SU-DHL-6 (cell line): ENCODE measurements at regions not wholly inside any gene's neighbourhood (a gene's known extent, or its start where the extent isn't known, plus 50 kb on each side); places are given as distances from the start of the nearest gene placed in this dataset.
"Not testable (repeated sequence)": the region's sequence is repeated elsewhere in the genome, so short reads cannot be mapped to it uniquely, and the experiment has no call there.

Source experiments
- H2AFZ ChIP-seq: fragments of 200-600 bp; sonication (generic); 2 replicates; pipeline ENCODE4 v1.6.1; 2014; ENCODE audit warnings: low read depth, mild to moderate bottlenecking, moderate library complexity, mixed read lengths, antibody characterized with exemption, low read length; ENCODE audit not compliant: severe bottlenecking
- H3F3A ChIP-seq: fragments of 200-600 bp; shearing (Covaris generic); 2 replicates; pipeline ENCODE4 v1.6.0; 2016; ENCODE audit warnings: antibody characterized with exemption, mild to moderate bottlenecking; ENCODE audit not compliant: insufficient read depth
- H3K27ac ChIP-seq: fragments of 200-600 bp; sonication (generic); 2 replicates; pipeline ENCODE4 v1.5.1; 2016; ENCODE audit warnings: low read depth, mild to moderate bottlenecking, low read length, moderate library complexity, mixed read lengths
- H3K27me3 ChIP-seq: fragments of 200-600 bp; sonication (generic), shearing (Covaris generic); 2 replicates; pipeline ENCODE4 v1.6.0; 2014; ENCODE audit warnings: mild to moderate bottlenecking, low read length
- H3K36me3 ChIP-seq: fragments of 200-600 bp; sonication (generic); 2 replicates; pipeline ENCODE4 v1.6.1; 2014; ENCODE audit warnings: mild to moderate bottlenecking, low read length, mixed read lengths
- H3K4me2 ChIP-seq: fragments of 300-600, 200-600 bp; shearing (Covaris generic), sonication (generic); 2 replicates; pipeline ENCODE4 v1.6.0; 2014; ENCODE audit warnings: low read length, low read depth, mild to moderate bottlenecking; ENCODE audit not compliant: poor library complexity, severe bottlenecking
- H3K4me3 ChIP-seq: fragments of 200-600 bp; sonication (generic); 2 replicates; pipeline ENCODE4 v1.5.1; 2014; ENCODE audit warnings: antibody characterized with exemption, low read length, mild to moderate bottlenecking, mixed read lengths; ENCODE audit not compliant: insufficient read depth, poor library complexity, severe bottlenecking
- H3K79me2 ChIP-seq: fragments of 200-600 bp; sonication (generic); 2 replicates; pipeline ENCODE4 v1.6.1; 2014; ENCODE audit warnings: mild to moderate bottlenecking, low read length, moderate library complexity; ENCODE audit not compliant: insufficient read depth
- H3K9ac ChIP-seq: fragments of 200-600 bp; sonication (generic); 2 replicates; pipeline ENCODE4 v1.7.0; 2014; ENCODE audit warnings: mild to moderate bottlenecking, low read length
- H3K9me2 ChIP-seq: fragments of 200-600 bp; sonication (generic); replicated peaks from 2 replicates; pipeline ENCODE4 v1.6.1; 2014; ENCODE audit warnings: low read length; ENCODE audit not compliant: insufficient read depth
- H3K9me3 ChIP-seq: fragments of 200-600 bp; sonication (generic); 2 replicates; pipeline ENCODE4 v1.6.1; 2014; ENCODE audit warnings: low read length, mixed read lengths; ENCODE audit not compliant: insufficient read depth
- H4K20me1 ChIP-seq: fragments of 200-600 bp; sonication (generic); 2 replicates; pipeline ENCODE4 v1.6.1; 2014; ENCODE audit warnings: low read depth, mild to moderate bottlenecking, antibody characterized with exemption, low read length, moderate library complexity, mixed read lengths
- TF ChIP-seq, protein P1 (sequence below): fragments of 200-600 bp; sonication (generic); IDR thresholded peaks from one replicate; pipeline ENCODE4 v1.5.1; 2017; ENCODE audit warnings: antibody characterized with exemption, mild to moderate bottlenecking, low read length, moderate library complexity; ENCODE audit not compliant: insufficient read depth, poor library complexity, severe bottlenecking

DNA sequence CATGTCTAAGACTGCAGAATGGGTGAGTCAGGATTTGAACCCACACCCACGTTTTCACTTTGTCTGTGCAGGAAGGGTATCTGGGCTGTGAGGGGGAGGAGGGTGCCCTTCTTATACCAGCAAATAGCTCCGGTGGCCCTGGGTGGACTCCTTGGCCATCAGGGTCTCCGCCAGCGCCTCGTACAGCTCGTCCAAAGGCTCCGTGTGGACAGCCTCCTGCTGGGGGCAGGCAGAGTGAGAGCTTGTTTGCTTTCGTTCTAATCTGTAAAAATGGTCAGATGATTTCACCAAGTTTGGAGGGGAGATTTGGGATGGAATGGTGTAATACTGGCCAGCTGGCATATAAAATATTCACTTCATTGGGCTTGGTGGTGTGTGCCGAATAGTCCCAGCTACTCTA, 111.7 kb upstream of the CCZ1B start:
- H3K36me3 ChIP-seq, H3K79me2 ChIP-seq, H3K4me2 ChIP-seq, H2AFZ ChIP-seq, H3K9me2 ChIP-seq, H3K4me3 ChIP-seq, H3K27ac ChIP-seq, H3K27me3 ChIP-seq, H3F3A ChIP-seq, H3K9ac ChIP-seq, H4K20me1 ChIP-seq, H3K9me3 ChIP-seq: not testable (repeated sequence)

DNA sequence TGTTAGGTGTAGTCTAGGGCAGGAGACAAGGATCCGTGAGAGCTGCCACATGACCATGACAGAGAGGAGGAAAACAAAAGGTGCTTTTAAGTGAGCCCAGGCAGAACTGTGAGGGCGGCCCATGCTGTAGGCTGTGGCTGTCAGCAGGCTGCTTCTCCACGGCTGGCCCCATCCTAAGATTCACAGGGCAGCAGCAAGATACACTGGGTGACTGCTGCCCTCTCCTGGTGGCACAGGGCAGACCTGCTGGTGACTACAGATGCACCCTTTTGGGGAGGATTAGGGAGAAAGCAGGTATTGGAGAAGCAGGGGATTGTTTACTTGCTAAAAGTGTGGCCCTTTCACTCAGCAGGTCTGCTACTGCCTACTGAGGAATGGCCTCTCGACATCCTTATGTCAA, 112.2 kb upstream of the CCZ1B start:
- H2AFZ ChIP-seq, H3K9me2 ChIP-seq, H3K4me2 ChIP-seq, H4K20me1 ChIP-seq, H3K27me3 ChIP-seq, H3K4me3 ChIP-seq, H3F3A ChIP-seq, H3K9ac ChIP-seq, H3K27ac ChIP-seq, H3K36me3 ChIP-seq, H3K79me2 ChIP-seq, H3K9me3 ChIP-seq: not testable (repeated sequence)
- TF ChIP-seq, protein P1, sequence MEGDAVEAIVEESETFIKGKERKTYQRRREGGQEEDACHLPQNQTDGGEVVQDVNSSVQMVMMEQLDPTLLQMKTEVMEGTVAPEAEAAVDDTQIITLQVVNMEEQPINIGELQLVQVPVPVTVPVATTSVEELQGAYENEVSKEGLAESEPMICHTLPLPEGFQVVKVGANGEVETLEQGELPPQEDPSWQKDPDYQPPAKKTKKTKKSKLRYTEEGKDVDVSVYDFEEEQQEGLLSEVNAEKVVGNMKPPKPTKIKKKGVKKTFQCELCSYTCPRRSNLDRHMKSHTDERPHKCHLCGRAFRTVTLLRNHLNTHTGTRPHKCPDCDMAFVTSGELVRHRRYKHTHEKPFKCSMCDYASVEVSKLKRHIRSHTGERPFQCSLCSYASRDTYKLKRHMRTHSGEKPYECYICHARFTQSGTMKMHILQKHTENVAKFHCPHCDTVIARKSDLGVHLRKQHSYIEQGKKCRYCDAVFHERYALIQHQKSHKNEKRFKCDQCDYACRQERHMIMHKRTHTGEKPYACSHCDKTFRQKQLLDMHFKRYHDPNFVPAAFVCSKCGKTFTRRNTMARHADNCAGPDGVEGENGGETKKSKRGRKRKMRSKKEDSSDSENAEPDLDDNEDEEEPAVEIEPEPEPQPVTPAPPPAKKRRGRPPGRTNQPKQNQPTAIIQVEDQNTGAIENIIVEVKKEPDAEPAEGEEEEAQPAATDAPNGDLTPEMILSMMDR: peak; percentile 29

DNA sequence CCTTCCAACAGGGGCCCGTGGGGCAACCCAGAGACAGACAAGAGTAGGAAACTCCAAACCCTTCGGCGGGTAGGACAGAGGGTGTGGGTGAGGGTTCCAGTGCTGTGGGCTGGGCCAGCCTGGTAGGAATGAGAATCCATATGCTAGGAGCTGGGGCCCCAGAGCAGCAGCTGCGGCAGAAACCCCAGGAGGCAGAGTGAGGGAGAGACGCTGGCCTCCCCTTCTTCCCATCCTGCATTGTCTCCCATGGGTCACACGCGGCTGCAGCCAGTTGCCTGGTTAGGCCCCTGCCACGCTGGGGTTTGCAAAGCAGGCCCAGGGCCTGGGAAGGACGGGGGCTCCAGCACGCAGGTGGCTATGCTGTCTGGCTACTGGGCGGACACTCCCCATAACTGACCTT, 113.1 kb upstream of the CCZ1B start:
- not testable (repeated sequence) for H3K9me3 ChIP-seq, H3F3A ChIP-seq, H3K4me3 ChIP-seq, H3K9me2 ChIP-seq, H3K36me3 ChIP-seq, H3K79me2 ChIP-seq, H3K27ac ChIP-seq, H4K20me1 ChIP-seq, H3K27me3 ChIP-seq, H2AFZ ChIP-seq, H3K9ac ChIP-seq, H3K4me2 ChIP-seq

DNA sequence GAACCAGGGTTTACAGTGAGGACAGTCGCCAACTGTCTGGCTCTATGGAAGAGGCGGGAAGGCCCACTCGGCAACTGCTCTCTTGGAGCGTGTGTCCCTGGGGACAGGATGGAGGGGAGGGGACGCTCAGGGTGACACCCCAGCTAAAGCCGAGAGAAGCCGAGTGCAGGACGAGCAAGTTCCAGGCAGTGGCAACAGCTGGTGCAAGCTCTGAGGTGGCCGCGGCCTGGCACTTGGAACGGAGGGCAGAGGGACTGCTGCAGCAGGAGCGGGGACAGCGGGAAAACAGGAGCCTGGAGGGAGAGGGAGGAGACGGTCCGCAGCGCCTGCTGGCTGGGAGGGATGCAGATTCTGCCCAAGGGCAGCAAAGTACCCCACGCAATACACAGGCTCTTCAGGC, 113.8 kb upstream of the CCZ1B start:
- H3K4me2 ChIP-seq, H2AFZ ChIP-seq, H3F3A ChIP-seq, H3K9me2 ChIP-seq, H3K4me3 ChIP-seq, H3K9ac ChIP-seq, H3K9me3 ChIP-seq, H3K27ac ChIP-seq, H3K36me3 ChIP-seq, H4K20me1 ChIP-seq, H3K27me3 ChIP-seq, H3K79me2 ChIP-seq: not testable (repeated sequence)

DNA sequence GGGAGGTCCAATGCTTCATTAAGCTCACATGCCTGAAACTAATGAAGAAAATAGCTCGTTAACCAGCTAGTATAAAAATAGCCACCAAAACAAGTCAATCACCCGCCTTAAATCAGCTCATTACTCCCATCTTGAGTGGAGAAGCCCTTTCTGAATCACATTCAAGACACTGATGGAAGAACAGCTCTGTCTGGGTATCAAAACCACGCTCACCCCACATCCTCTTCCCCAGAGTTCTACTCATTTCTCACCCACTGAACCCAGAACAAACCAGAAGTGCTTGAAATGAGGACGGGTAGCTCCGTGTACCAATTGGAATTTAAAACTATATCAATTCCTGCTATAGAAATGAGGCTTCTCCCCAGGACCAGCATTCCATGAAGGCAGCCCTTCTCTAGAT, 120.8 kb upstream of the CCZ1B start:
- not testable (repeated sequence) for H3K9me3 ChIP-seq, H3K4me3 ChIP-seq, H3K9me2 ChIP-seq, H3K27me3 ChIP-seq, H2AFZ ChIP-seq, H3K27ac ChIP-seq, H3K4me2 ChIP-seq, H4K20me1 ChIP-seq, H3F3A ChIP-seq, H3K36me3 ChIP-seq, H3K79me2 ChIP-seq, H3K9ac ChIP-seq

DNA sequence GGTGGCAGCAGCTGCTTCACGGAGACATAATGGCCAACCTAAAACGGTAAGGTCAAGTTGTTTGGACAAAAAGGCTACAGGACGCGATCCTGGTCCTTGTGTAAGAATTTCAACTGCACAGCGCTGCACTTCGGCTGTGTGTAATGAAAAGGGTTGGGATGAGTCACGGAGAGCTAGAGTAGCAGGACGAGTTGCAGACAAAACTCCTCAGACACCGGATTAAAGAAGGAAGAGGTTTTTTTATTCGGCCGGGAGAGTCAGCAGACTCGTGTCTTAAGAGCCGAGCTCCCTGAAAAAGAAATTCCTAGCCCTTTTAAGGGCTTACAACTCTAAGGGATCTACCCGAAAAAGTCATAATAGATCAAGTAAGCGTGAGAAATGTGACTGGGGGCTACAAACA, 124.2 kb upstream of the CCZ1B start:
- H3K9me2 ChIP-seq, H3K4me2 ChIP-seq, H3F3A ChIP-seq, H2AFZ ChIP-seq, H3K79me2 ChIP-seq, H3K27me3 ChIP-seq, H3K9me3 ChIP-seq, H3K4me3 ChIP-seq, H4K20me1 ChIP-seq, H3K9ac ChIP-seq, H3K36me3 ChIP-seq, H3K27ac ChIP-seq: not testable (repeated sequence)

DNA sequence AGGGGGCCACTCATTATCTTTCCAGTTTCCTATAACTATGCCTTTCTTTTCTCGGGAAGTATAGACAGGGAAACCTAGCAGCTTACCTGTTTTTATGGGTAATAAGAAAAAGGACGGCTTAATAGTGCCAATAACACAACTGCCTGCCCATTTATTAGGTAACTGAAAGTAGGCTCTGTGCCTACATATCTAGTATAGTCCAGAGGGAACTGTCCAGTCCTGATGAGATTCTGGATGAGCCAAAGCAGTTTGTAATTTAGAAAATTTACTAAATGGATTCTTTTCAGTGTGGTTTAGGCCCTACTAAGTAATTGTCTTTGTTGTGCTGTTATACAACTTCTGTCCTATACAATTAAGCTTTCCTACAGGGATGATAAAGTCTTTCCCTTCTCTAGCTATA, 125.5 kb upstream of the CCZ1B start:
- not testable (repeated sequence) for H2AFZ ChIP-seq, H3K79me2 ChIP-seq, H3K27me3 ChIP-seq, H3K4me2 ChIP-seq, H3K4me3 ChIP-seq, H3K9me3 ChIP-seq, H3K27ac ChIP-seq, H3K9ac ChIP-seq, H3F3A ChIP-seq, H3K36me3 ChIP-seq, H4K20me1 ChIP-seq, H3K9me2 ChIP-seq
